ENCODE measurements at regions not wholly inside any gene's neighbourhood (a gene's known extent, or its start where the extent isn't known, plus 50 kb on each side); places are given as distances from the start of the nearest gene placed in this dataset.

GRCh38 chr2:156955701-156956100 lies 301.8 kb upstream of the GALNT5 start:
- H3K4me3 ChIP-seq (ENCODE audit: low read depth, low read length), result no peak overlapping the region
- TF ChIP-seq CTCF (IDR thresholded peaks at IDR 0.05; ENCODE audit: control insufficient read depth, extremely low read depth, insufficient read depth), result no peak
- no peak for DNase-seq (ENCODE audit: low read depth)

- H3K4me3 ChIP-seq (ENCODE audit: low read depth, low read length), result no peak overlapping the region
- DNase-seq (ENCODE audit: low read depth), result no peak
- TF ChIP-seq CTCF (IDR thresholded peaks at IDR 0.05; ENCODE audit: control insufficient read depth, extremely low read depth, insufficient read depth), result no peak
Measured at GRCh38 chr2:156956161-156956560, 301.3 kb upstream of the GALNT5 start.

- no peak for DNase-seq (ENCODE audit: low read depth)
- no peak overlapping the region for H3K4me3 ChIP-seq (ENCODE audit: low read depth, low read length)
- no peak for TF ChIP-seq CTCF (IDR thresholded peaks at IDR 0.05; ENCODE audit: control insufficient read depth, extremely low read depth, insufficient read depth)
Measured at GRCh38 chr2:156958374-156958773, 299.1 kb upstream of the GALNT5 start.

DNA sequence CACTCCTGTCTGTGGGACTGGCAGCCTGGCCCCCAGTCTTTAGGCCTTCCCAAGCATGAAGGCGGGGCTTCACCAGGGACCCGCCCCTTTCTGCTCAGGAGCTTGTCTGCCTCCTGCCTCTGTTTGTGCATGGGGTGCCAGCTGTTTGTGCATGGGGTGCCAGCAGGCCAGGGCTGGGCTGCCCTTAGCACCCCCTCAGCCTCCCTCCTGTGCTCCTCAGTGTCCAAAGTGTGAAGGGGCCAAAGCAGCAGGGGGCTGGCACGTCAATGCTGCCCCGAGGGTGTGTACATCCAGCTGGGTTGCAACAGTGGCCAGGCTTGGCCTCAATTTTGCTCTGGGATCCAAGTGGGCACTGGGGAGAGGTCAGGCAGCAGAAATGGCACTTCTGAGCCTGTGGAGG lies 298.0 kb upstream of the GALNT5 start:
- no peak for TF ChIP-seq CTCF (IDR thresholded peaks at IDR 0.05; ENCODE audit: control insufficient read depth, extremely low read depth, insufficient read depth)
- H3K4me3 ChIP-seq (ENCODE audit: low read depth, low read length), result no peak overlapping the region
- no peak for DNase-seq (ENCODE audit: low read depth)

DNA sequence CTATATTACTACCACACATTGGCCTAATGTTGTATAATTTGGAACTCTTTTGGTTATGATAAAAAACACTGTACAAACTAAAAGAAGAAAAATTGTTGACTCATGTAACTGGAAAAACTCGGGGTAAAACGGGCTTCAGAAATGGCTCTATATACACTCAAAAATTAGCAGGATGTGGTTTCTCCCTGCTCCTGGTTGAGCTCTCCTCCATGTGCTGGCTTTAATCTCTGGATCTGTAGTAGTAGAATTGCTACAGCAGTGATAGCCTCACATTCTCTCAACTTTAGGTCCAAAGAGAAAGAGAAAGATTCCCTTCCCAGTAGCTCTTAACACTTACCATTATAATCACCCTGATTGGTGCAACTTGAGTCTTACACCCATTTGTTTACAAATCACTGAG lies 274.9 kb upstream of the GALNT5 start:
- DNase-seq (ENCODE audit: low read depth), result no peak
- no peak for TF ChIP-seq CTCF (IDR thresholded peaks at IDR 0.05; ENCODE audit: control insufficient read depth, extremely low read depth, insufficient read depth)
- no peak overlapping the region for H3K4me3 ChIP-seq (ENCODE audit: low read depth, low read length)

GRCh38 chr2:156986339-156986988 lies 271.0 kb upstream of the GALNT5 start:
- no peak for TF ChIP-seq CTCF (IDR thresholded peaks at IDR 0.05; ENCODE audit: control insufficient read depth, extremely low read depth, insufficient read depth)
- DNase-seq (ENCODE audit: low read depth), result no peak
- H3K4me3 ChIP-seq (ENCODE audit: low read depth, low read length), result no peak overlapping the region

- TF ChIP-seq CTCF (IDR thresholded peaks at IDR 0.05; ENCODE audit: control insufficient read depth, extremely low read depth, insufficient read depth), result no peak
- no peak overlapping the region for H3K4me3 ChIP-seq (ENCODE audit: low read depth, low read length)
- DNase-seq (ENCODE audit: low read depth), result peak; percentile 31
Measured at GRCh38 chr2:156999661-157000060, 257.8 kb upstream of the GALNT5 start.
